ENCODE measurements at regions not wholly inside any gene's neighbourhood (a gene's known extent, or its start where the extent isn't known, plus 50 kb on each side); places are given as distances from the start of the nearest gene placed in this dataset.

DNA sequence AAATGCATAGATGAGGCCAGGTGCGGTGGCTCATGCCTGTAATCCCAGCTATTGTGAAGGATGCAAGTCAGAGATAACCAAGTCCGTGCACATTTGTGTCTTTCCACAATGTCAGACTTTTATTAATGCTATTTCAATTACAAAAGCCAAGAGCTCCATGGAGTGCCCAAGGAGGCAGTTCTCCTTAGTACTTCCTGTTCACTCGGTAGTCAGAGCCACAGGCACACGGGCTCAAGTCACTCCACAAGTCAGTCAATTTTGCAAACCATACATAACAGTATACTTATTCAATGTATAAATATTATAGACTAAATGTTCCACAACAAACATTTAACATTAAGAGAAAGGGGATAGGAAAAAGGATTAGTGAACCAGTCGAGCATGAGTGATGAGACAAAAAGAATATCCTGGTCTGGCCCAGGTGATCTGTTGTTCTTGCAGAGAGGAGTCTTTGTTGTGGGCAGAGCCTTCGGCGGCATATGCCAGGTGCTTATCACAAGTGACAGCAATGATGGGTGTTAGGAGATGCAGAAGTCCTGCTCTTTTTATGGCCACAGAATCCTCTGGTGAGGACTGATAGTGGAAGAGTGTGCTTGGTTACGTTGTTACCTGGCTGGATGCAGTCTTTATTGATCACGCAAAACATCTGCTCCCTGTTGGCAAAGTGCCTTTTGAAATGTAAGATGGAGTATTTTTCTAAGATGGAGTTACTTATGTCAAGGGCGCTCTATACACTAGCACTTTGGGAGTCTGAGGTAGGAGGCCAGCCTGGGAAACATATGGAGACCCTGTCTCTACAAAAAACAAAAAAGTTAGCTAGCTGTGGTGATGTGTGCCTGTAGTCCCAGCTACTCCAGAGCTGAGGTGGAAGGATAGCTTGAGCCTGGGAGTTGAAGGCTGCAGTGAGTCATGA is 167.0 kb upstream of the FBXL17 start:
- TF ChIP-seq, protein P1, sequence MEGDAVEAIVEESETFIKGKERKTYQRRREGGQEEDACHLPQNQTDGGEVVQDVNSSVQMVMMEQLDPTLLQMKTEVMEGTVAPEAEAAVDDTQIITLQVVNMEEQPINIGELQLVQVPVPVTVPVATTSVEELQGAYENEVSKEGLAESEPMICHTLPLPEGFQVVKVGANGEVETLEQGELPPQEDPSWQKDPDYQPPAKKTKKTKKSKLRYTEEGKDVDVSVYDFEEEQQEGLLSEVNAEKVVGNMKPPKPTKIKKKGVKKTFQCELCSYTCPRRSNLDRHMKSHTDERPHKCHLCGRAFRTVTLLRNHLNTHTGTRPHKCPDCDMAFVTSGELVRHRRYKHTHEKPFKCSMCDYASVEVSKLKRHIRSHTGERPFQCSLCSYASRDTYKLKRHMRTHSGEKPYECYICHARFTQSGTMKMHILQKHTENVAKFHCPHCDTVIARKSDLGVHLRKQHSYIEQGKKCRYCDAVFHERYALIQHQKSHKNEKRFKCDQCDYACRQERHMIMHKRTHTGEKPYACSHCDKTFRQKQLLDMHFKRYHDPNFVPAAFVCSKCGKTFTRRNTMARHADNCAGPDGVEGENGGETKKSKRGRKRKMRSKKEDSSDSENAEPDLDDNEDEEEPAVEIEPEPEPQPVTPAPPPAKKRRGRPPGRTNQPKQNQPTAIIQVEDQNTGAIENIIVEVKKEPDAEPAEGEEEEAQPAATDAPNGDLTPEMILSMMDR (IDR thresholded peaks at IDR 0.05; ENCODE audit: low read length) = no peak
- TF ChIP-seq EZH2 (optimal IDR thresholded peaks at IDR 0.05; ENCODE audit: low read depth, low read length) = no peak
